ENCODE measurements at regions not wholly inside any gene's neighbourhood (a gene's known extent, or its start where the extent isn't known, plus 50 kb on each side); places are given as distances from the start of the nearest gene placed in this dataset.

DNA sequence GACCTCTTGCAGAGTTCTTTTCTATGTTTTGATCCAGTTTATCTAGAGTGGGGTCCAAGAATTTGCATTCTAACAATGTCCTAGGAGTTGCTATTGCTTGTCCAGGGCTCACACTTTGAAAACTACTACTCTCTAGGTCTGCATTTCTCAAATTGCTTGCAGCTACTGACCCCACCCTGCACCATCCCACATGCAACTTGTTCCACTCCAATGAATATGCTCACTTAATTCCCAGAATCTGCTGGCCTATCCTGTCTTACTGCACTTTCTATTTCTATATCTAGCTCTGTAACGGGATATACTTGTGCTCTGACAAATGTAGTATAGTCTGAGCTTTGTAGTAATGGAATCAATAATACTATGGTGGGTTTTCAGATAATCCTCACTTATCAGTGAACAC lies 570.3 kb downstream of the IQCM start:
- DNase-seq (no peak), ATAC-seq (no peak)
- intact Hi-C loops (cut with DNase I): no loop called here
- TF ChIP-seq, protein P1, sequence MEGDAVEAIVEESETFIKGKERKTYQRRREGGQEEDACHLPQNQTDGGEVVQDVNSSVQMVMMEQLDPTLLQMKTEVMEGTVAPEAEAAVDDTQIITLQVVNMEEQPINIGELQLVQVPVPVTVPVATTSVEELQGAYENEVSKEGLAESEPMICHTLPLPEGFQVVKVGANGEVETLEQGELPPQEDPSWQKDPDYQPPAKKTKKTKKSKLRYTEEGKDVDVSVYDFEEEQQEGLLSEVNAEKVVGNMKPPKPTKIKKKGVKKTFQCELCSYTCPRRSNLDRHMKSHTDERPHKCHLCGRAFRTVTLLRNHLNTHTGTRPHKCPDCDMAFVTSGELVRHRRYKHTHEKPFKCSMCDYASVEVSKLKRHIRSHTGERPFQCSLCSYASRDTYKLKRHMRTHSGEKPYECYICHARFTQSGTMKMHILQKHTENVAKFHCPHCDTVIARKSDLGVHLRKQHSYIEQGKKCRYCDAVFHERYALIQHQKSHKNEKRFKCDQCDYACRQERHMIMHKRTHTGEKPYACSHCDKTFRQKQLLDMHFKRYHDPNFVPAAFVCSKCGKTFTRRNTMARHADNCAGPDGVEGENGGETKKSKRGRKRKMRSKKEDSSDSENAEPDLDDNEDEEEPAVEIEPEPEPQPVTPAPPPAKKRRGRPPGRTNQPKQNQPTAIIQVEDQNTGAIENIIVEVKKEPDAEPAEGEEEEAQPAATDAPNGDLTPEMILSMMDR (IDR thresholded peaks at IDR 0.05): no peak
- Histone ChIP-seq H3K9me3 (peaks cover 0 to 4% (median 0%) of the 10 kb centered on the region in 11 donors), H3K27ac (no peak overlapping the region), H3K4me3 (no peak overlapping the region), H3K36me3 (no peaks in the 10 kb centered on the region), H3K4me1 (peaks cover 0 to 19% (median 0%) of the 10 kb centered on the region in 9 donors), H3K27me3 (no peaks in the 10 kb centered on the region)
- WGBS, 2 donors: 88 to 90% methylated on average over 1 of the region's 1 CpG

DNA sequence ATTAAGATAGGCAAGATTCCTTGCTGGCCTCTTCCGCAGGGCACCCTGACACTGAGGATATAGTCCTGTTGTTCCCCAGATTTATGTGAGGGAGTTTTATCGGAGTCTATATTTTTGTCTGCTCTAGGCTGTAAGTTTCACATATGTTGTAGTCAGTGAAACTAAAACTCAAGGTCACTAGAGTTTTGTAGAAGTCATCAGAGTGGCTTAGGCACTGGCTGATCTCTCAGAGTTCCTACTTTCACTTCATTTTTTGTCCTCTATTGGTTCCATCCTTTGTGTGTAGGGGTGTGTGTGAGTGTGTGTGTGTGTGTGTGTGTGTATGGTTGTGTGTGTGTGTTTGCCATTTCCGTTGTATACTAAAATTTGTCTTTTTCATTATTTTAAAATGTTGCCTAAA lies 577.5 kb downstream of the IQCM start:
- no peak overlapping the region for H3K27ac ChIP-seq
- WGBS, 2 donors: 85 to 95% methylated on average over 3 of the region's 3 CpGs
- peaks cover 0 to 4% (median 0%) of the 10 kb centered on the region in 11 donors for H3K9me3 ChIP-seq
- TF ChIP-seq, protein P1 (IDR thresholded peaks at IDR 0.05): no peak
- intact Hi-C loops (cut with DNase I): no loop called here
- H3K4me3 ChIP-seq: no peak overlapping the region
- no peak for DNase-seq
- H3K36me3 ChIP-seq: no peaks in the 10 kb centered on the region
- H3K4me1 ChIP-seq: no peaks in the 10 kb centered on the region
- no peaks in the 10 kb centered on the region for H3K27me3 ChIP-seq
- no peak for ATAC-seq

DNA sequence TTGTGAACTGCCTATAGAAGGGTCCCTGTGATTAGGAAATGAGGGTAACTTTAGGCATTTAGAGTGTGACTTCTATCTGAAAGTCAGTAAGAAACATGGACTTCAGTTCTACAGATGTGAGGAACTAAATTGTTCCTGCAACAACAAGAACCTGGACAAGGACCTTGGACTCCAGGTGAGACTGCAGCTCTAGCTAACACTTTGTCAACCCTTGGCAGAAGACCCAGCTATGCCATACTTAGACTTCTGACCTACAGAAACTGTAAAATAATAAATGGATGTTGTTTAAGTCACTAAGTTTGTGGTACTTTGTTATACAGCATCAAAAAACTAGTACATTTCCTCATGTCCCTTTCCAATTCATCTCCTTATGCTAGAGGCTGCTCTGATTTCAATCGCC lies 580.8 kb downstream of the IQCM start:
- Histone ChIP-seq H3K4me3 (no peak overlapping the region), H3K4me1 (no peaks in the 10 kb centered on the region), H3K9me3 (peaks cover 0 to 8% (median 0%) of the 10 kb centered on the region in 11 donors), H3K27me3 (no peaks in the 10 kb centered on the region), H3K27ac (no peak overlapping the region), H3K36me3 (no peaks in the 10 kb centered on the region)
- no peak for DNase-seq
- intact Hi-C loops (cut with DNase I): loop anchor here in 1 of 10 donors (5.0 kb wide), 1 partner anchor 1298 kb away; no protein-coding TSS in a partner anchor
- ATAC-seq: no peak
- TF ChIP-seq, protein P1 (IDR thresholded peaks at IDR 0.05): no peak
- 95 to 97% methylated on average over 1 of the region's 1 CpG for WGBS, 2 donors

DNA sequence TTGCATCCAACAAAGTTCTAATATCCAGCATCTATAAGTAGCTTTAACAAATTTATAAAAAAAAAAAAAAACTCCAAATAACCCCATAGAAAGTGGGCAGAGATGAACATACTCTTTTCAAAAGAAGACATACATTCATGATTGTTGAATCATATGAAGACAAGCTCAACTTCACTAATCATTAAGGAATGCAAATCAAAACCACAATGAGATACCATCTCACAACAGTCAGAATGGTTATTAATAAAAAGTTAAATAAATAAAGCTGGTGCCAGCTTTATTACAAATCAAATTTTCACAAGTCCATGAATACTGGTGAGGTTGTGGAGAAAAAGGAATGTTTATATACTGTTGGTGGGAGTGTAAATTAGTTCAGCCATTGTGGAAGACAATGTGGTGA lies 592.0 kb downstream of the IQCM start:
- TF ChIP-seq, protein P1 (IDR thresholded peaks at IDR 0.05): no peak
- no peak overlapping the region for H3K4me3 ChIP-seq
- H3K27me3 ChIP-seq: no peaks in the 10 kb centered on the region
- no peaks in the 10 kb centered on the region for H3K4me1 ChIP-seq
- intact Hi-C loops (cut with DNase I): no loop called here
- H3K36me3 ChIP-seq: no peaks in the 10 kb centered on the region
- no peak for ATAC-seq
- DNase-seq: no peak
- H3K9me3 ChIP-seq: peaks cover 0 to 65% (median 13%) of the 10 kb centered on the region in 11 donors
- no peak overlapping the region for H3K27ac ChIP-seq
